ENCODE measurements at regions not wholly inside any gene's neighbourhood (a gene's known extent, or its start where the extent isn't known, plus 50 kb on each side); places are given as distances from the start of the nearest gene placed in this dataset.

DNA sequence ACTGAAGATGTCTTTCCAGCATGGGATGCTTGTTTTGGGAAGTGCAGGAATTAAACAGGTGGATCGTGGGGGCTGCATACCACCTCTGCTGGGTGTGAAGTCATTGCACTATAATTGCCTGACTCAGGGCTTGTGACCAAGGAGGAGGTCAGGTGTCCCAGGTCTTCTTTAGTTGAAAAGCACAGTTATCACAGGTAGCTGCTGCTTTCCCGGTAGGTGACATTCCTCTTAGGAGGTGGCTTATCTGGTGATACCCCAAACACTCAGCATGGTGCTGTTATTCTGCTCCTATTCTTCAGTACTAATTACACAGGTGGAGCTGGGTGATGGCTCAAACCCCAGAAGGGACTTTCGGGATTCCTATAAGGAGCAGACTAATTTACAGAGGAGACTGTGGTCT is 320.3 kb upstream of the PLXNA2 start:
- no peak for ATAC-seq (ENCODE audit: low FRiP score)
- no peak overlapping the region for H3K4me3 ChIP-seq (ENCODE audit: low read length in 2 of 2)

DNA sequence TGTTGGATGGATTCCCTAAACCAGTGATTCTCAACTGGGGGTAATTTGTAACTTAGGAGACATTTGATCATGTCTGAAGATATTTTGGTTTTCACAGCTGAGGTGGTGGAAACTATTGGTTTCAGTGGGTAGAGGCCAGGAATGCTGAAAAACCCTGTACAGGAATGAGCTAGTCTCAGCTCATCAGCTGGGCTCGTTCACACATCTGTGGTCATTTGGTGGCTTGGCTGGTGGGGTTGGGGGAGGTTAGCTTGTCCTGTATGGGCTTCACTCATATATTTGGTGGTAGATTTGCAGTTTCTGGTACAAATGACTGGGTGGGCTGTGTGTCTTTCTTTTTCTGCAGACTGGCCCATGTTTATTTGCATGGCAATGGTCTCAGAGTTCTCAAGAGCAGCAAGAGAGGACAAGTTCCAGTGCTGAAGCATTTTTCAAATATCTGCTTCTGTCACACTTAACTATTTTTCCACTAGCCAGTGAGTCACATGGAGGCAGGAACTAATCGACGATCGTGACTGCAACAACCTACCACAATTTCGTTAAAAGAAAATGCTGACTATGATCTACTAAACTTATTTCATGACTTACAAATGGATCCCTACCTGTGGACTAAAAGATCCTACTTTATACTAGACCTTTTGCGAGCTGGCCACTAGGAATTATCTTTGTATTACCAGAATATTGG is 321.7 kb upstream of the PLXNA2 start:
- H3K27me3 ChIP-seq (ENCODE audit: control insufficient read depth in 1 of 2, insufficient read depth in 2 of 2, low read length in 1 of 2): peaks cover 0 to 4% of the 10 kb centered on the region in 2 donors
- no peak overlapping the region for H3K27ac ChIP-seq (ENCODE audit: low read depth in 1 of 2, low read length in 2 of 2)
- intact Hi-C loops (cut with DNase I): no loop called here
- H3K36me3 ChIP-seq (ENCODE audit: control insufficient read depth in 1 of 2, insufficient read depth in 2 of 2, low read length in 1 of 2): no peaks in the 10 kb centered on the region
- no peaks in the 10 kb centered on the region for H3K4me1 ChIP-seq (ENCODE audit: control insufficient read depth in 1 of 2, insufficient read depth in 2 of 2, low read length in 2 of 2)
- no peak overlapping the region for H3K4me3 ChIP-seq (ENCODE audit: low read length in 2 of 2)
- 87 to 94% methylated on average over 6 of the region's 6 CpGs for WGBS, 2 donors
- ATAC-seq (ENCODE audit: low FRiP score) (no peak), DNase-seq (no peak)
- H3K9me3 ChIP-seq (ENCODE audit: control insufficient read depth, low read length): no peaks in the 10 kb centered on the region

More for the DNA sequence above, 320.3 kb upstream of the PLXNA2 start:
- H3K27me3 ChIP-seq (ENCODE audit: control insufficient read depth in 1 of 2, insufficient read depth in 2 of 2, low read length in 1 of 2): peaks cover 0 to 3% of the 10 kb centered on the region in 2 donors
- intact Hi-C loops (cut with DNase I): no loop called here
- no peaks in the 10 kb centered on the region for H3K9me3 ChIP-seq (ENCODE audit: control insufficient read depth, low read length)
- H3K36me3 ChIP-seq (ENCODE audit: control insufficient read depth in 1 of 2, insufficient read depth in 2 of 2, low read length in 1 of 2): no peaks in the 10 kb centered on the region
- 94 to 98% methylated on average over 3 of the region's 3 CpGs for whole genome bisulfite sequencing, 2 donors
- no peak overlapping the region for H3K27ac ChIP-seq (ENCODE audit: low read depth in 1 of 2, low read length in 2 of 2)
- DNase-seq: no peak
- H3K4me1 ChIP-seq (ENCODE audit: control insufficient read depth in 1 of 2, insufficient read depth in 2 of 2, low read length in 2 of 2): no peaks in the 10 kb centered on the region

DNA sequence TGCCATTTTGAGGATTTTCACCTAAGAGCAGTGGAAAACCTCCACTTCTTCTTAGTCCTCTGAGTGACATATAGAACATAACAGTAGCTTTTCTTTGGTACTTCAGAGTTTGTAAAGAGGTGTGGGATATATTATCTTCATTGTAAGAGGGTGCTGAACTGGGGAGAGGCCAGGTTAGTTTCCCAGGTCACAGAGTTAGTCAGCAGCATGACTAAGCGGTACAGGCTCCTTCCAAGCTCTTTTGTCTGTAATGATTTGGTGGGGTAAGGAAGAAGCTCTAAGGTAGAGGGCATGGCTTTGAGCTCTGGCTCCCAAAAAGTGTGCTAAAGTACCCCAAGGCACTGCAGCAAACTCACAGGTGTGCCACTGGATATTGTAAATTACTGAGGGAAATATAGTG is 325.0 kb upstream of the PLXNA2 start:
- Histone ChIP-seq H3K4me3 (ENCODE audit: low read length in 2 of 2) (no peak overlapping the region), H3K27me3 (ENCODE audit: control insufficient read depth in 1 of 2, insufficient read depth in 2 of 2, low read length in 1 of 2) (peaks cover 0 to 5% of the 10 kb centered on the region in 2 donors), H3K36me3 (ENCODE audit: control insufficient read depth in 1 of 2, insufficient read depth in 2 of 2, low read length in 1 of 2) (no peaks in the 10 kb centered on the region), H3K4me1 (ENCODE audit: control insufficient read depth in 1 of 2, insufficient read depth in 2 of 2, low read length in 2 of 2) (no peaks in the 10 kb centered on the region), H3K9me3 (ENCODE audit: control insufficient read depth, low read length) (no peaks in the 10 kb centered on the region), H3K27ac (ENCODE audit: low read depth in 1 of 2, low read length in 2 of 2) (no peak overlapping the region)
- ATAC-seq (ENCODE audit: low FRiP score) (no peak), DNase-seq (no peak)
- 99 to 100% methylated on average over 1 of the region's 1 CpG for WGBS, 2 donors
- intact Hi-C loops (cut with DNase I): no loop called here

GRCh38 chr1:208570362-208570761 is 326.2 kb upstream of the PLXNA2 start:
- intact Hi-C loops (cut with DNase I): no loop called here
- no peak for DNase-seq

GRCh38 chr1:208576425-208576824 is 332.2 kb upstream of the PLXNA2 start:
- H3K4me3 ChIP-seq (ENCODE audit: low read length in 2 of 2): no peak overlapping the region
- H3K27ac ChIP-seq (ENCODE audit: low read depth in 1 of 2, low read length in 2 of 2): no peak overlapping the region
- H3K36me3 ChIP-seq (ENCODE audit: control insufficient read depth in 1 of 2, insufficient read depth in 2 of 2, low read length in 1 of 2): no peaks in the 10 kb centered on the region
- peaks cover 0 to 5% of the 10 kb centered on the region in 2 donors for H3K4me1 ChIP-seq (ENCODE audit: control insufficient read depth in 1 of 2, insufficient read depth in 2 of 2, low read length in 2 of 2)
- intact Hi-C loops (cut with DNase I): no loop called here
- ATAC-seq (ENCODE audit: low FRiP score): no peak
- H3K27me3 ChIP-seq (ENCODE audit: control insufficient read depth in 1 of 2, insufficient read depth in 2 of 2, low read length in 1 of 2): no peaks in the 10 kb centered on the region
- H3K9me3 ChIP-seq (ENCODE audit: control insufficient read depth, low read length): no peaks in the 10 kb centered on the region
- no peak for DNase-seq
- 58 to 59% methylated on average over 4 of the region's 4 CpGs for WGBS, 2 donors

More at GRCh38 chr1:208570362-208570761, 326.2 kb upstream of the PLXNA2 start:
- ATAC-seq (ENCODE audit: low FRiP score): no peak
- Histone ChIP-seq H3K9me3 (ENCODE audit: control insufficient read depth, low read length) (no peaks in the 10 kb centered on the region), H3K27me3 (ENCODE audit: control insufficient read depth in 1 of 2, insufficient read depth in 2 of 2, low read length in 1 of 2) (peaks cover 0 to 5% of the 10 kb centered on the region in 2 donors), H3K4me1 (ENCODE audit: control insufficient read depth in 1 of 2, insufficient read depth in 2 of 2, low read length in 2 of 2) (no peaks in the 10 kb centered on the region), H3K36me3 (ENCODE audit: control insufficient read depth in 1 of 2, insufficient read depth in 2 of 2, low read length in 1 of 2) (no peaks in the 10 kb centered on the region), H3K27ac (ENCODE audit: low read depth in 1 of 2, low read length in 2 of 2) (no peak overlapping the region), H3K4me3 (ENCODE audit: low read length in 2 of 2) (no peak overlapping the region)
- WGBS, 2 donors: 94% methylated on average over 5 of the region's 5 CpGs

DNA sequence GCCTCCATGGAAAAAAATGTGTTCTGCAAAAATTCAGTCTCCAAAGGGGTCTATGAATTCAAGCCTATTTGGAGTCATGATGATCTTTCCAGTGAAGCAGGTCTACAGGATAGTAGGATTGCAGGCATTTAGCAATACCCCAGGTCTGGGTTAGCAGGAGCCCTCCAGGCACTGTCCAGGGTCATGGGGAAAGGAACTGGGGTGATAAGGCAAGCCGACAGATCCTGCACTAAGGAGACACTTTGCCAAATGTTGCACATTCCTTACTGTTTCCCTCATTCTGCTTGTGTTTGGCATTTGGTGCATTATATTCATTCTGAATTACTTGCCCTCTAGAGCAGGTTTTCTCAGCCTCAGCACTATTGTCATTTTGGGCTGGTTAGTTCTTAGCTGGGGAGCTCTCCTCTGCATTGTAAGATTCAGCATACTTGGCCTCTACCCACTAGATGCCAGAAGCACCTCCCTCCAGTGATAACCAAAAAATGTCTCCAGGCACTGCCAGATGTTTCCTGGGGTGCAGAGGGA is 333.3 kb upstream of the PLXNA2 start:
- ATAC-seq (ENCODE audit: low FRiP score): no peak

DNA sequence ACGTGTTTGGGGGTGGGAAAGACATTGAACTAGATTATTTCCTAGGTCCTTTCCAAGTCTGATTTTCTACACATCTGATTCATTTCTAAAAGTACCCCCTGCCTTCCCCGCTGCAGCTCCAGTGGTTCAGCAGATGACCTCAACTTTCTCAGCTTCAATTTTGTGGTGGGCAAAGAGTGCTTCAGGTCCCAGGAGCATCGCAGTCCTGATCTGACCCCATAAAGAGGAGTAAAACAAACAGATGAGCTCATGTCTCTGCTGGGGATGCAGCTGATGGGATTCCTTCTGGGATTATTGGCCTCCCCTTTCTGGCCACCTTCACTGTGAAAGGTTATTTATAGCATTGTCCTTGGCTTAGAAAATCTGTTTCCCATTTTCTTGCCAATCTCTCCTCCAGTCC is 337.0 kb upstream of the PLXNA2 start:
- no peaks in the 10 kb centered on the region for H3K36me3 ChIP-seq (ENCODE audit: control insufficient read depth in 1 of 2, insufficient read depth in 2 of 2, low read length in 1 of 2)
- no peaks in the 10 kb centered on the region for H3K9me3 ChIP-seq (ENCODE audit: control insufficient read depth, low read length)
- WGBS, 2 donors: 66 to 79% methylated on average over 3 of the region's 3 CpGs
- intact Hi-C loops (cut with DNase I): no loop called here
- DNase-seq: no peak
- peaks cover 0 to 5% of the 10 kb centered on the region in 2 donors for H3K4me1 ChIP-seq (ENCODE audit: control insufficient read depth in 1 of 2, insufficient read depth in 2 of 2, low read length in 2 of 2)
- no peak overlapping the region for H3K27ac ChIP-seq (ENCODE audit: low read depth in 1 of 2, low read length in 2 of 2)
- no peaks in the 10 kb centered on the region for H3K27me3 ChIP-seq (ENCODE audit: control insufficient read depth in 1 of 2, insufficient read depth in 2 of 2, low read length in 1 of 2)
- no peak for ATAC-seq (ENCODE audit: low FRiP score)
- H3K4me3 ChIP-seq (ENCODE audit: low read length in 2 of 2): no peak overlapping the region

More for the DNA sequence above, 333.3 kb upstream of the PLXNA2 start:
- DNase-seq: no peak
- no peak overlapping the region for H3K4me3 ChIP-seq (ENCODE audit: low read length in 2 of 2)
- intact Hi-C loops (cut with DNase I): no loop called here
- no peaks in the 10 kb centered on the region for H3K27me3 ChIP-seq (ENCODE audit: control insufficient read depth in 1 of 2, insufficient read depth in 2 of 2, low read length in 1 of 2)
- peaks cover 0 to 5% of the 10 kb centered on the region in 2 donors for H3K4me1 ChIP-seq (ENCODE audit: control insufficient read depth in 1 of 2, insufficient read depth in 2 of 2, low read length in 2 of 2)
- WGBS, 2 donors: 5 to 8% methylated on average over 1 of the region's 1 CpG
- H3K36me3 ChIP-seq (ENCODE audit: control insufficient read depth in 1 of 2, insufficient read depth in 2 of 2, low read length in 1 of 2): no peaks in the 10 kb centered on the region
- no peak overlapping the region for H3K27ac ChIP-seq (ENCODE audit: low read depth in 1 of 2, low read length in 2 of 2)
- H3K9me3 ChIP-seq (ENCODE audit: control insufficient read depth, low read length): no peaks in the 10 kb centered on the region

GRCh38 chr1:208581667-208582066 is 337.5 kb upstream of the PLXNA2 start:
- no peak for DNase-seq

GRCh38 chr1:208584167-208584755 is 340.1 kb upstream of the PLXNA2 start:
- H3K27me3 ChIP-seq (ENCODE audit: control insufficient read depth in 1 of 2, insufficient read depth in 2 of 2, low read length in 1 of 2): no peaks in the 10 kb centered on the region
- H3K36me3 ChIP-seq (ENCODE audit: control insufficient read depth in 1 of 2, insufficient read depth in 2 of 2, low read length in 1 of 2): no peaks in the 10 kb centered on the region
- peaks cover 0 to 2% of the 10 kb centered on the region in 2 donors for H3K4me1 ChIP-seq (ENCODE audit: control insufficient read depth in 1 of 2, insufficient read depth in 2 of 2, low read length in 2 of 2)
- H3K4me3 ChIP-seq (ENCODE audit: low read length in 2 of 2): no peak overlapping the region
- ATAC-seq (ENCODE audit: low FRiP score): no peak
- 88 to 89% methylated on average over 6 of the region's 6 CpGs for WGBS, 2 donors
- no peak for DNase-seq
- no peak overlapping the region for H3K27ac ChIP-seq (ENCODE audit: low read depth in 1 of 2, low read length in 2 of 2)
- intact Hi-C loops (cut with DNase I): no loop called here
- H3K9me3 ChIP-seq (ENCODE audit: control insufficient read depth, low read length): no peaks in the 10 kb centered on the region

More at GRCh38 chr1:208581667-208582066, 337.5 kb upstream of the PLXNA2 start:
- intact Hi-C loops (cut with DNase I): no loop called here
- 92 to 97% methylated on average over 5 of the region's 5 CpGs for WGBS, 2 donors
- no peaks in the 10 kb centered on the region for H3K9me3 ChIP-seq (ENCODE audit: control insufficient read depth, low read length)
- no peak for ATAC-seq (ENCODE audit: low FRiP score)
- peaks cover 0 to 5% of the 10 kb centered on the region in 2 donors for H3K4me1 ChIP-seq (ENCODE audit: control insufficient read depth in 1 of 2, insufficient read depth in 2 of 2, low read length in 2 of 2)
- no peaks in the 10 kb centered on the region for H3K36me3 ChIP-seq (ENCODE audit: control insufficient read depth in 1 of 2, insufficient read depth in 2 of 2, low read length in 1 of 2)
- no peak overlapping the region for H3K27ac ChIP-seq (ENCODE audit: low read depth in 1 of 2, low read length in 2 of 2)
- no peak overlapping the region for H3K4me3 ChIP-seq (ENCODE audit: low read length in 2 of 2)
- no peaks in the 10 kb centered on the region for H3K27me3 ChIP-seq (ENCODE audit: control insufficient read depth in 1 of 2, insufficient read depth in 2 of 2, low read length in 1 of 2)
